ENCODE measurements at regions not wholly inside any gene's neighbourhood (a gene's known extent, or its start where the extent isn't known, plus 50 kb on each side); places are given as distances from the start of the nearest gene placed in this dataset.

GRCh38 chrX:34294665-34295064, 162.6 kb upstream of the FAM47A start:
- H3K4me3 Mint-ChIP-seq = no peak overlapping the region
- ATAC-seq (no peak), DNase-seq (ENCODE audit: low spot score) (no peak)
- ChIA-PET CTCF (no interaction called here), POLR2A (no interaction called here)
- peaks cover 19% of the 10 kb centered on the region for H3K9me3 Mint-ChIP-seq
- H3K27ac Mint-ChIP-seq = no peak overlapping the region
- H3K36me3 Mint-ChIP-seq = peaks cover 6% of the 10 kb centered on the region
- TF ChIP-seq HMGXB4 (CRISPR knock-in tag; IDR thresholded peaks at IDR 0.05) (no peak), NR2C2 (CRISPR knock-in tag; IDR thresholded peaks at IDR 0.05) (no peak), RORB (CRISPR knock-in tag; IDR thresholded peaks at IDR 0.05) (no peak), TEAD4 (CRISPR knock-in tag; IDR thresholded peaks at IDR 0.05) (no peak), OVOL2 (CRISPR knock-in tag; IDR thresholded peaks at IDR 0.05; ENCODE audit: borderline replicate concordance) (no peak), NR3C1 (CRISPR knock-in tag; conservative IDR thresholded peaks at IDR 0.05; ENCODE audit: low read depth) (no peak)
- TF ChIP-seq, protein P1, sequence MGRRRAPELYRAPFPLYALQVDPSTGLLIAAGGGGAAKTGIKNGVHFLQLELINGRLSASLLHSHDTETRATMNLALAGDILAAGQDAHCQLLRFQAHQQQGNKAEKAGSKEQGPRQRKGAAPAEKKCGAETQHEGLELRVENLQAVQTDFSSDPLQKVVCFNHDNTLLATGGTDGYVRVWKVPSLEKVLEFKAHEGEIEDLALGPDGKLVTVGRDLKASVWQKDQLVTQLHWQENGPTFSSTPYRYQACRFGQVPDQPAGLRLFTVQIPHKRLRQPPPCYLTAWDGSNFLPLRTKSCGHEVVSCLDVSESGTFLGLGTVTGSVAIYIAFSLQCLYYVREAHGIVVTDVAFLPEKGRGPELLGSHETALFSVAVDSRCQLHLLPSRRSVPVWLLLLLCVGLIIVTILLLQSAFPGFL (CRISPR knock-in tag; IDR thresholded peaks at IDR 0.05; ENCODE audit: borderline replicate concordance) = no peak
- TF ChIP-seq, protein P2, sequence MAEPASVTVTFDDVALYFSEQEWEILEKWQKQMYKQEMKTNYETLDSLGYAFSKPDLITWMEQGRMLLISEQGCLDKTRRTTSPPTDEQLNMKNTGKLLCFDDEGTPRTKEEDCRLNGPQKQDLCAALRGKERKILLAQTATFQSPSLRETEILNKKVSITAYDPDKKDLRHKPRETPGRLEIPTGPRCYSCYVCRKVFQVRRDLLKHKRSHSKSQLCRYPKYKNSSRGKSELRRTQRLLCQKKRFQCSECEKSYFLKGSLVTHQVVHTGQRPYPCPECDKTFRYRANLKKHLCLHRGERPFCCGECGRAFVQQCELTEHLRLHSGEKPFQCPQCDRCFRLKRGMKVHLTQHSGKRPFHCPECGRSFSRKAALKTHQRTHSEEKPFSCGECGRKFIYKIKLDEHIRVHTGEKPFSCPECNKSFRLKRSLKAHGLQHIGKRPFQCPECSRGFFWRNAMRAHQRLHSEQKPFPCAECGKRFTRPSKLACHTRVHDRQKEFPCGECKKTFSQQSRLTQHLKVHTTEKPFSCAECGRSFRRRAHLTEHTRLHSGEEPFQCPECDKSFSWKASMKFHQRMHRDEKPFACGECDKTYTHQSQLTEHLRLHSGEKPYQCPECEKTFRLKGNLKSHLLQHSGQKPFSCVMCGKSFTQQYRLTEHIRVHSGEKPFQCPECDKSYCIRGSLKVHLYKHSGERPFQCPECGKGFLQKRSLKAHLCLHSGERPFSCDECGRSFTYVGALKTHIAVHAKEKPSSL (CRISPR knock-in tag; conservative IDR thresholded peaks at IDR 0.05) = no peak
- peaks cover 28% of the 10 kb centered on the region for H3K27me3 Mint-ChIP-seq (ENCODE audit: low read depth)
- peaks cover 4% of the 10 kb centered on the region; the same call in 1 of the 2 replicates for H3K4me1 Mint-ChIP-seq

GRCh38 chrX:34288782-34289181, 156.7 kb upstream of the FAM47A start:
- peaks cover 6% of the 10 kb centered on the region for H3K4me1 Mint-ChIP-seq
- no peaks in the 10 kb centered on the region for H3K36me3 Mint-ChIP-seq
- DNase-seq (ENCODE audit: low spot score) (no peak), ATAC-seq (no peak)
- ChIA-PET CTCF (no interaction called here), POLR2A (no interaction called here)
- peaks cover 7% of the 10 kb centered on the region; the same call in 1 of the 2 replicates for H3K9me3 Mint-ChIP-seq
- no peak overlapping the region for H3K27ac Mint-ChIP-seq
- peaks cover 4% of the 10 kb centered on the region; the same call in 1 of the 2 replicates for H3K27me3 Mint-ChIP-seq (ENCODE audit: low read depth)
- no peak for TF ChIP-seq ZNF263 (CRISPR knock-in tag; IDR thresholded peaks at IDR 0.05; ENCODE audit: low read depth)
- TF ChIP-seq, protein P2 (CRISPR knock-in tag; conservative IDR thresholded peaks at IDR 0.05) = no peak
- no peak for TF ChIP-seq GABPB1 (CRISPR knock-in tag; IDR thresholded peaks at IDR 0.05)
- TF ChIP-seq GRHL2 (CRISPR knock-in tag; IDR thresholded peaks at IDR 0.05; ENCODE audit: insufficient replicate concordance, severe bottlenecking) = no peak
- TF ChIP-seq, protein P3, sequence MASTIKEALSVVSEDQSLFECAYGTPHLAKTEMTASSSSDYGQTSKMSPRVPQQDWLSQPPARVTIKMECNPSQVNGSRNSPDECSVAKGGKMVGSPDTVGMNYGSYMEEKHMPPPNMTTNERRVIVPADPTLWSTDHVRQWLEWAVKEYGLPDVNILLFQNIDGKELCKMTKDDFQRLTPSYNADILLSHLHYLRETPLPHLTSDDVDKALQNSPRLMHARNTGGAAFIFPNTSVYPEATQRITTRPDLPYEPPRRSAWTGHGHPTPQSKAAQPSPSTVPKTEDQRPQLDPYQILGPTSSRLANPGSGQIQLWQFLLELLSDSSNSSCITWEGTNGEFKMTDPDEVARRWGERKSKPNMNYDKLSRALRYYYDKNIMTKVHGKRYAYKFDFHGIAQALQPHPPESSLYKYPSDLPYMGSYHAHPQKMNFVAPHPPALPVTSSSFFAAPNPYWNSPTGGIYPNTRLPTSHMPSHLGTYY (CRISPR knock-in tag; IDR thresholded peaks at IDR 0.05) = no peak
- no peak for TF ChIP-seq SOX15 (CRISPR knock-in tag; IDR thresholded peaks at IDR 0.05)
- TF ChIP-seq RORB (CRISPR knock-in tag; IDR thresholded peaks at IDR 0.05) = no peak
- TF ChIP-seq, protein P4, sequence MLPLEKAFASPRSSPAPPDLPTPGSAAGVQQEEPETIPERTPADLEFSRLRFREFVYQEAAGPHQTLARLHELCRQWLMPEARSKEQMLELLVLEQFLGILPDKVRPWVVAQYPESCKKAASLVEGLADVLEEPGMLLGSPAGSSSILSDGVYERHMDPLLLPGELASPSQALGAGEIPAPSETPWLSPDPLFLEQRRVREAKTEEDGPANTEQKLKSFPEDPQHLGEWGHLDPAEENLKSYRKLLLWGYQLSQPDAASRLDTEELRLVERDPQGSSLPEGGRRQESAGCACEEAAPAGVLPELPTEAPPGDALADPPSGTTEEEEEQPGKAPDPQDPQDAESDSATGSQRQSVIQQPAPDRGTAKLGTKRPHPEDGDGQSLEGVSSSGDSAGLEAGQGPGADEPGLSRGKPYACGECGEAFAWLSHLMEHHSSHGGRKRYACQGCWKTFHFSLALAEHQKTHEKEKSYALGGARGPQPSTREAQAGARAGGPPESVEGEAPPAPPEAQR (CRISPR knock-in tag; IDR thresholded peaks at IDR 0.05) = no peak
- no peak for TF ChIP-seq ZNF121 (CRISPR knock-in tag; IDR thresholded peaks at IDR 0.05)
- H3K4me3 Mint-ChIP-seq = no peak overlapping the region

Data from WTC11 (cell line).